NCI-H1436 (cell line): ENCODE measurements at regions not wholly inside any gene's neighbourhood (a gene's known extent, or its start where the extent isn't known, plus 50 kb on each side); places are given as distances from the start of the nearest gene placed in this dataset.

Source experiments
- DNase-seq: peaks from one replicate; lab custom pipeline; 2025; lab: John Stamatoyannopoulos, UW

DNA sequence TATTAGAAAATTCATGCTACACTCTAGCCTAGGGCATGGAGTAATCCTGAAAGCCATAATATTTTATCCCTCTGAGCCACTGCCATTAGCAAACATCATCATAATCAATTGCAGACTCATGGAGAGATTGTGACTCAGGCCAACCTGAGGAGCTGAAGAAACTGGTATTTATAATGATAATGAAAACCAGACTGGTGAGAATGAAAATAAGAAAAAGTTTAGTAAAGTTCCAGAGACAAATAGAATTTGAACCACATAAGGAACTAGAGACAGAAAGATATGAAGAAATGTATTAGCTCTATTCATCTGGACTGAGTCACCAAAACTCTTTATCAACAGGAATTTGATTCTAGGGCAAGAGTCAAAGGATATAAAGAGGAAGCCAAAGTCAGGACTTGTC is 158.7 kb downstream of the DRD1 start:
- DNase-seq = no peak

DNA sequence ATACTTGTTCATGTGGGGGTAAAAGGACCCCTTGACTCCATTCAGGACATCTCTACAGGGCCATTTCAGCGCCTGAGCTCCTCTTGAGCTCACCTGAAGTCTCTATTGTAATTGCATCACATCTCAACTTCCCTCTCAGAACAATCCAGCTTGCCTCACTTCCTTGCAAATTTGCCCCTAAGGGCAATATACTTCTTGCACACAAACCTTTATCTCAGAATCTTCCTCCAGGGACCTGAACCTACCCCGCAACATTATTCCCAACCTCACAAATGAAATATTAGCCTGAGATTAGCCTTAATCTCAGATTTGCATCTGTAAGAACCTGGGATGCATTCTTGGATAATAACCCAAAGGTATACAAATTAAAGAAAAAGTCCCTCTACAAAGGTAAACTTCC is 159.2 kb downstream of the DRD1 start:
- DNase-seq = no peak

- no peak for DNase-seq
Measured at GRCh38 chr5:175282611-175283225, 161.3 kb downstream of the DRD1 start.

- no peak for DNase-seq
Measured at GRCh38 chr5:175281714-175282113, 162.3 kb downstream of the DRD1 start.

DNA sequence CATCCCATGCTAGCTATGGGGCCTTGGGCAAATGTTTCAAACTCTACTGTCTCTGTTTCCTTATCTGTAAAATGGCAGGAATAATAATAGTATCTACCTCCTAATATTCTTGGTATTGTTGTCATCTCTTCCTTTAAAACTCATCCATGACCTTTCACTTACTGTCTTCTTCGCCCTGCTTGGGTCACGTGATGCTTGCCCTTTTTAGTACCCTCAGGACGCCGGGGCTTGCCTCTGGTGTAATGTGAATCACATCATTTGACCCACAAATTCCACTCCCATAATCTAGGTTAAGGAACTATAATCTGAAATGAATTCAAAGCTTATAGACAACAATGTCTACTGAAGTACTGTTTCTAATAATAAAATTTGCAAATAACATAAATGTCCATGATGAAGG is 162.7 kb downstream of the DRD1 start:
- DNase-seq = no peak

GRCh38 chr5:175279506-175279905 is 164.5 kb downstream of the DRD1 start:
- no peak for DNase-seq

- DNase-seq = no peak
Measured at GRCh38 chr5:175275748-175276147, 168.2 kb downstream of the DRD1 start.

- DNase-seq = no peak
Measured at GRCh38 chr5:175275097-175275496, 168.9 kb downstream of the DRD1 start.

DNA sequence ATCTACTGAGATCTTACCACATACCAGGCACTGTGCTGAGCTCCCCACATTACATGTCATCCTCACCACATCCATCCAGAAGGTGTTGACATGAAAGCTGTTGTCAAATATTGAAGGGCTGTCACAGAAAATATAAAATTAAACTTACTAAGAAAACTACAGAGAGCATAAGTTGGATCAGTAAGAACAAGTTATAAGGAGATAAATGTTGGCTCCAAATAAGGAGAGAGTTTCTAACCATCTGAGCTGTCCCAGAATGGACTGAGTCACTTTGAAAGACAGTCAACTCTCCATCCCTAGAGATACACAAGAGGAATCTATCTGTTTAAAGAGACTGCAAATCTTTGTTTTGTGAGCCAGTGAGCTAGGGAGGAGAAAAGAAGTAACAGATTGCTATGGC is 169.8 kb downstream of the DRD1 start:
- no peak for DNase-seq

DNA sequence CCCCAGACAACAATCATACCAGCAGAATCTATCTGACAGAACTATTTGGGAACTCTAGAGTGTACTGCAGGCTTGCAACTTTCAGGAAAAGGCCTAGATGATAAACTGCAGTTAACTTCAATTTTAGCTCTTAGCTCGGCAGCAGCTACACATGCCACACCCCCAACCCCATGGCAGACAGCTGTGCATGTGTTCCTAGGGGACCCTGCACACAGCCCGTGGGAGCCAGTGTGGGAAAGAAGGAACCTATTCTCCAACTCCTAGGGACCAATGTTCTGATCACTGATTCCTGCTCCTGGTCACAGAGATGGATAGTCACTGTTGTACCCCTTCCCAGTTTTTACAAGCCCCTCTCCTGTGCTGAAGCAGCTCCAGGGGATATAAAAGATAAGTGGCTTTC is 179.6 kb downstream of the DRD1 start:
- no peak for DNase-seq

DNA sequence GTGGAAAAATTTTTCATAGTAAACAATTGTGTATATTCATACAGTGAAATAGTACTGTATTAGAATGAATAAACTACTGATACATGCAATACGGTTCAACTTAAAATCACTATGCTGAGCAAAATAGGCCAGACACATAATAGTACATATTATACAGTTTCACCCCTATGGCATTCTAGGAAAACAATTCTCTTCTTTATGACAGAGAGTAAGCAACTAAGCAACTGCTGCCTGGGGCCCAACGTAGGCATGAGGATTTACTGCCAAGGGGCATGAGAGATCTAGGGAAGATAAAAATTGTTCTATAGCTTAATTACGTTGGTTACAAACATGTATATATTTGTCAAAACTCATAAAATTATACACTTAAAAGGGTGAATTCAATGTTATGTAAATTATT is 180.2 kb downstream of the DRD1 start:
- no peak for DNase-seq

DNA sequence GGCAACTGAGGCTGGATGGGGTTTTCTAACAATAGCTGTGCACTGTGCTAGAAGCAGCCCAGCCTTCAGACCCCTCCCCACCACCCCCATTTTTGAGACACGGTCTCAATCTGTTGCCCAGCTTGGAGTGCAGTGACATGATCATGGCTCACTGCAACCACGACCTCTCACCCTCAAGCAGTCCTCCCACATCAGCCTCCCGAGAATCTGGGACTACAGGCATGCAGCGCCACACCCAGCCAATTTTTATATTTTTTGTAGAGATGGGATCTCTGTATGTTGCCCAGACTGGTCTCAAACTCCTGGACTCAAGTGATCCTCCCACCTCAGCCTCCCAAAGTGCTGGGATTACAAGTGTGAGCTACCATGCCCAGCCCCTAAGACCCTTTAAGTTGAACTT is 182.5 kb downstream of the DRD1 start:
- DNase-seq = no peak

- DNase-seq = no peak
Measured at GRCh38 chr5:175261037-175261436, 182.9 kb downstream of the DRD1 start.

GRCh38 chr5:175257847-175258194 is 186.2 kb downstream of the DRD1 start:
- no peak for DNase-seq

- no peak for DNase-seq
Measured at GRCh38 chr5:175257128-175257846, 186.7 kb downstream of the DRD1 start.

- DNase-seq = no peak
Measured at GRCh38 chr5:175254155-175254554, 189.8 kb downstream of the DRD1 start.

GRCh38 chr5:175253597-175253996 is 190.4 kb downstream of the DRD1 start:
- no peak for DNase-seq

GRCh38 chr5:175252234-175252805 is 191.7 kb downstream of the DRD1 start:
- DNase-seq = no peak

DNA sequence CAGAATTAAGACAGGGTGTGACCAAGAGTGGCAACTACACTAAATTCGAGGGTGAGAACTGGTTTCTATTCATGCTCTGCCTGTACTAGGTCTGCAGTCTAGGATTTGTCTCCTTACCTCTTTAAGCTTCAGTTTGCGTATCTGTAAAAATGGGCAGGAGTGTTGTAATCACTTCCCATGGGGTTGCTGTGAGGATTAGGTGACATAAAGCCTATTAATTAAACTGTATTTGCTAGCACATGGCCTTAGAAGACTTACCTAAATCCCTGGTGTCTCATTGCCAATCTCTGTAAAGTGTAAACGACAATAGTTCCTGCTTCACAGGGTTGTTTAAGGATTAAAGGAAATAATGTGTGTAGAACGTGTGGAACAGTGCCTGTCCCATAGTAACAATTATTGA is 193.6 kb downstream of the DRD1 start:
- DNase-seq = no peak

DNA sequence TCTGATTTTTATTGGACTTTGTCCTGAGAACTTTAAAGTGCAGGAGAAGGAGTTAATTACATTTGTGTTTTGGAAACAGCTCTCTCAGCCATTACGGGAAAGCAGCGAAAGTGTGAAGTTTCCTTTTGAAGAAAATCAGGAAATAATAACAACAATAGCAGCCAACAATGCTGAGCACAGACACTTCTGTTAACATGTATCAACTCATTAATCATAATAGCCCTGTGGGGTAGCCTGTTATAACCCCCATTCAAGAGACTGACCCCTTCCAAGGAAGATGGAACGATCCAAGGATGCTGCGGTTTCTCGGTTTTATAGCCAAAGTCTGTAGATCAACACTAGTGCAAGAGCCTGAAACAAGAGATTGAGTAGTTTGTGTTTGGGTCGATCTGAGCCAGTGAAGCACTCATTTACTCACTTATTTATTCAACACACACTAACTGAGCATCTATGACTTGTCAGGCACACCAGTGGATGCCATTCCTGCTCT is 195.5 kb downstream of the DRD1 start:
- no peak for DNase-seq

GRCh38 chr5:175246889-175247520 is 197.0 kb downstream of the DRD1 start:
- no peak for DNase-seq

GRCh38 chr5:175246242-175246888 is 197.6 kb downstream of the DRD1 start:
- no peak for DNase-seq

DNA sequence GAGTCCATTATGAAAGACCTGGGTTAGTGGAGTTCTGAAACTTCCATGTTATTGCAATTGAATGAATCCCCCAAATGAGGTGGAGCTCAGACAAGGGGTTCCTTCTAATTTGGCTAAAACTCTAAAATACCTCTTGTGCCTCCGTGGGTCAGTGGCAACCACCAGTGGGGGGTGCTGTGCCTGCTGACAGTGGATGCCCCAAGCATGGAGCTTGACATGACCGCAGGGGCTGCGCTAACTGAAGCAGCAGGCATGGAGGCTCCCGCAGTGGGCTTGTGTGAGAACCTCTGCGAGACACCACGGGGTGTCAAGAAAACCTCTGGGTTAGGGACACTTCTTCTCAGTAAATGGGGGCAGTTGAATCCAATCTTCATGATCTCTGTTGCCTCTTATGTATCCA is 200.5 kb downstream of the DRD1 start:
- no peak for DNase-seq
